T47D (cell line): ENCODE measurements at regions not wholly inside any gene's neighbourhood (a gene's known extent, or its start where the extent isn't known, plus 50 kb on each side); places are given as distances from the start of the nearest gene placed in this dataset.

Source experiments
- DNase-seq, 2 experiments: peaks; one replicate each; pipeline versions ENCODE4 v3.0.0 to v3.0.0-alpha.2; 2011 to 2012; ENCODE audit warnings: low read depth in 1 of 2, low spot score in 1 of 2
- JUND ChIP-seq: IDR thresholded peaks from 2 replicates; pipeline ENCODE4 v1.6.1; 2012; ENCODE audit warnings: low read depth
- in situ Hi-C: cut with HindIII; loops from 2 replicates; pipeline ENCODE4 v1.10.0; 2016; ENCODE audit warnings: low sequenced_read_pairs, low pct_unique_long_range_greater_than_20kb

- no peak for DNase-seq
- TF ChIP-seq JUND: no peak
- in situ Hi-C loops: no loop called here
Measured at GRCh38 chr6:15786846-15787245, 124.0 kb upstream of the DTNBP1 start.

- no peak for DNase-seq
- TF ChIP-seq JUND: no peak
- in situ Hi-C loops: no loop called here
Measured at GRCh38 chr6:15783484-15783883, 120.7 kb upstream of the DTNBP1 start.

GRCh38 chr6:15781890-15782289, 119.1 kb upstream of the DTNBP1 start:
- DNase-seq: no peak
- no peak for TF ChIP-seq JUND
- in situ Hi-C loops: no loop called here

- DNase-seq: no peak
- TF ChIP-seq JUND: no peak
- in situ Hi-C loops: no loop called here
Measured at GRCh38 chr6:15781333-15781732, 118.5 kb upstream of the DTNBP1 start.

GRCh38 chr6:15780437-15780836, 117.6 kb upstream of the DTNBP1 start:
- no peak for TF ChIP-seq JUND
- in situ Hi-C loops: no loop called here
- DNase-seq: no peak

GRCh38 chr6:15779726-15780125, 116.9 kb upstream of the DTNBP1 start:
- TF ChIP-seq JUND: no peak
- in situ Hi-C loops: no loop called here
- no peak for DNase-seq

- no peak for TF ChIP-seq JUND
- in situ Hi-C loops: no loop called here
- DNase-seq: no peak
Measured at GRCh38 chr6:15776458-15776980, 113.7 kb upstream of the DTNBP1 start.

GRCh38 chr6:15775741-15776140, 112.9 kb upstream of the DTNBP1 start:
- no peak for TF ChIP-seq JUND
- in situ Hi-C loops: no loop called here
- DNase-seq: no peak

- no peak for TF ChIP-seq JUND
- in situ Hi-C loops: no loop called here
- no peak for DNase-seq
Measured at GRCh38 chr6:15775076-15775634, 112.3 kb upstream of the DTNBP1 start.

- in situ Hi-C loops: no loop called here
- no peak for DNase-seq
- no peak for TF ChIP-seq JUND
Measured at GRCh38 chr6:15773806-15774410, 111.1 kb upstream of the DTNBP1 start.

- no peak for TF ChIP-seq JUND
- in situ Hi-C loops: no loop called here
- peak in 1 of 2 experiments; percentile 47 for DNase-seq
Measured at GRCh38 chr6:15770347-15771143, 107.7 kb upstream of the DTNBP1 start.

- no peak for TF ChIP-seq JUND
- in situ Hi-C loops: no loop called here
Measured at GRCh38 chr6:15769511-15770018, 106.7 kb upstream of the DTNBP1 start.

GRCh38 chr6:15768999-15769398, 106.2 kb upstream of the DTNBP1 start:
- in situ Hi-C loops: no loop called here
- no peak for TF ChIP-seq JUND
- DNase-seq: no peak

More at GRCh38 chr6:15769511-15770018, 106.7 kb upstream of the DTNBP1 start:
- no peak for DNase-seq
